ENCODE measurements at regions not wholly inside any gene's neighbourhood (a gene's known extent, or its start where the extent isn't known, plus 50 kb on each side); places are given as distances from the start of the nearest gene placed in this dataset.
A peak's percentile ranks its signal among the peaks of the same experiment; 100 is the strongest.

GRCh38 chr15:35907511-35907910 is 361.5 kb upstream of the DPH6 start:
- FAIRE-seq (no peak), DNase-seq (ENCODE audit: low read depth) (no peak)
- no peak overlapping the region for H3K4me3 ChIP-seq (ENCODE audit: low read depth, low read length)
- no peaks in the 10 kb centered on the region for H3K27me3 ChIP-seq (ENCODE audit: control insufficient read depth, insufficient read depth, low read length)
- no peak for TF ChIP-seq CTCF (IDR thresholded peaks at IDR 0.05; ENCODE audit: insufficient read depth, low read length, severe bottlenecking)
- H3K36me3 ChIP-seq (ENCODE audit: control insufficient read depth, insufficient read depth, low read length) = no peaks in the 10 kb centered on the region

GRCh38 chr15:35909414-35909813 is 363.4 kb upstream of the DPH6 start:
- Histone ChIP-seq H3K27me3 (ENCODE audit: control insufficient read depth, insufficient read depth, low read length) (no peaks in the 10 kb centered on the region), H3K36me3 (ENCODE audit: control insufficient read depth, insufficient read depth, low read length) (no peaks in the 10 kb centered on the region), H3K4me3 (ENCODE audit: low read depth, low read length) (no peak overlapping the region)
- no peak for FAIRE-seq
- no peak for TF ChIP-seq CTCF (IDR thresholded peaks at IDR 0.05; ENCODE audit: insufficient read depth, low read length, severe bottlenecking)
- DNase-seq (ENCODE audit: low read depth) = peak; percentile 31

- no peak for TF ChIP-seq CTCF (IDR thresholded peaks at IDR 0.05; ENCODE audit: insufficient read depth, low read length, severe bottlenecking)
- FAIRE-seq = no peak
- Histone ChIP-seq H3K36me3 (ENCODE audit: control insufficient read depth, insufficient read depth, low read length) (no peaks in the 10 kb centered on the region), H3K4me3 (ENCODE audit: low read depth, low read length) (no peak overlapping the region), H3K27me3 (ENCODE audit: control insufficient read depth, insufficient read depth, low read length) (no peaks in the 10 kb centered on the region)
- DNase-seq (ENCODE audit: low read depth) = no peak
These were observed 364.3 kb upstream of the DPH6 start for GRCh38 chr15:35910227-35910626.

- no peak for TF ChIP-seq CTCF (IDR thresholded peaks at IDR 0.05; ENCODE audit: insufficient read depth, low read length, severe bottlenecking)
- no peak for DNase-seq (ENCODE audit: low read depth)
- no peaks in the 10 kb centered on the region for H3K36me3 ChIP-seq (ENCODE audit: control insufficient read depth, insufficient read depth, low read length)
- no peak for FAIRE-seq
- no peaks in the 10 kb centered on the region for H3K27me3 ChIP-seq (ENCODE audit: control insufficient read depth, insufficient read depth, low read length)
- H3K4me3 ChIP-seq (ENCODE audit: low read depth, low read length) = no peak overlapping the region
These were observed 365.2 kb upstream of the DPH6 start for GRCh38 chr15:35911052-35911777.

- DNase-seq (ENCODE audit: low read depth) (peak; percentile 35), FAIRE-seq (no peak)
- TF ChIP-seq CTCF (IDR thresholded peaks at IDR 0.05; ENCODE audit: insufficient read depth, low read length, severe bottlenecking) = peak; percentile 33
- H3K36me3 ChIP-seq (ENCODE audit: control insufficient read depth, insufficient read depth, low read length) = no peaks in the 10 kb centered on the region
- no peaks in the 10 kb centered on the region for H3K27me3 ChIP-seq (ENCODE audit: control insufficient read depth, insufficient read depth, low read length)
- no peak overlapping the region for H3K4me3 ChIP-seq (ENCODE audit: low read depth, low read length)
These were observed 366.2 kb upstream of the DPH6 start for GRCh38 chr15:35912196-35912595.

GRCh38 chr15:35914573-35914972 is 368.6 kb upstream of the DPH6 start:
- DNase-seq (ENCODE audit: low read depth) (no peak), FAIRE-seq (no peak)
- no peak for TF ChIP-seq CTCF (IDR thresholded peaks at IDR 0.05; ENCODE audit: insufficient read depth, low read length, severe bottlenecking)
- no peaks in the 10 kb centered on the region for H3K27me3 ChIP-seq (ENCODE audit: control insufficient read depth, insufficient read depth, low read length)
- no peak overlapping the region for H3K4me3 ChIP-seq (ENCODE audit: low read depth, low read length)
- no peaks in the 10 kb centered on the region for H3K36me3 ChIP-seq (ENCODE audit: control insufficient read depth, insufficient read depth, low read length)
